GM12878 (cell line): ENCODE measurements at regions not wholly inside any gene's neighbourhood (a gene's known extent, or its start where the extent isn't known, plus 50 kb on each side); places are given as distances from the start of the nearest gene placed in this dataset.

Experiments
- ATAC-seq: fragments of 200-7000 bp; cut with Tn5 transposase; 3 replicates; pipeline ENCODE4 v1.9.1; 2020; ENCODE audit warnings: mild to moderate bottlenecking, moderate library complexity
- BruUV-seq: library from RNA; stranded (reverse); fragments of 400-500 nt; replicated peaks from 2 replicates; lab custom pipeline; 2021; lab: Mats Ljungman, UMichigan
- CTCF ChIA-PET: fragments of 300-600 bp; sonication (Branson Sonifier 250); formaldehyde crosslinking; extraction: SDS; loops from one replicate; lab custom pipeline; 2021; ENCODE audit warnings: inconsistent platforms; lab: Yijun Ruan, JAX
- POLR2A ChIA-PET: fragments of 350-600 bp; formaldehyde crosslinking; extraction: SDS; loops from one replicate; lab custom pipeline; 2021; ENCODE audit warnings: inconsistent platforms; lab: Charles Lee
- RAD21 ChIA-PET: fragments of 300-600 bp; sonication (Branson Sonifier 250); formaldehyde crosslinking; loops from one replicate; lab custom pipeline; 2023; ENCODE audit warnings: antibody characterized with exemption; ENCODE audit not compliant: unreplicated experiment; lab: Charles Lee
- SMC1A ChIA-PET: fragments of 300-600 bp; sonication (Branson Sonifier 250); formaldehyde crosslinking; loops from one replicate; lab custom pipeline; 2023; ENCODE audit not compliant: unreplicated experiment, uncharacterized antibody; lab: Charles Lee
- DNase-seq: peaks from one replicate; pipeline ENCODE4 v3.0.0-alpha.2; 2011; ENCODE audit warnings: low read depth, low spot score
- FAIRE-seq: peaks from 3 replicates; lab custom pipeline; 2011; peaks lifted over from hg19 to GRCh38; lab: Jason Lieb, UNC
- H2AFZ ChIP-seq: 2 replicates; pipeline ENCODE4 v1.6.0; 2011; ENCODE audit warnings: low read depth, low read length, control low read depth; ENCODE audit not compliant: control insufficient read depth
- H3K27ac ChIP-seq: 2 replicates; pipeline ENCODE4 v1.5.1; 2011; ENCODE audit warnings: control low read depth; ENCODE audit not compliant: control insufficient read depth, insufficient read depth
- H3K27me3 ChIP-seq, 2 experiments: replicated peaks in 1 of 2; 2 replicates each; pipeline versions ENCODE4 v1.6.0 to v1.6.1; 2011; ENCODE audit warnings: low read length in 1 of 2; ENCODE audit not compliant: control insufficient read depth in 2 of 2, insufficient read depth in 2 of 2
- H3K36me3 ChIP-seq, 2 experiments: 2 replicates each; pipeline ENCODE4 v1.5.1; 2011; ENCODE audit warnings: low read length in 1 of 2; ENCODE audit not compliant: control insufficient read depth in 2 of 2, insufficient read depth in 2 of 2
- H3K4me1 ChIP-seq: 2 replicates; pipeline ENCODE4 v1.6.1; 2011; ENCODE audit warnings: mild to moderate bottlenecking, low read length, moderate library complexity, mixed read lengths; ENCODE audit not compliant: control insufficient read depth, insufficient read depth
- H3K4me2 ChIP-seq: 2 replicates; pipeline ENCODE4 v1.6.0; 2011; ENCODE audit warnings: control low read depth; ENCODE audit not compliant: control insufficient read depth, insufficient read depth
- H3K4me3 ChIP-seq: fragments of 200-600 bp; sonication (generic); 2 replicates; pipeline ENCODE4 v1.5.1; 2016
- H3K79me2 ChIP-seq: 2 replicates; pipeline ENCODE4 v1.6.0; 2011; ENCODE audit warnings: low read length; ENCODE audit not compliant: control insufficient read depth, insufficient read depth
- H3K9ac ChIP-seq: 2 replicates; pipeline ENCODE4 v1.8.0; 2011; ENCODE audit warnings: low read length, control low read depth, mixed read lengths; ENCODE audit not compliant: control insufficient read depth, insufficient read depth
- H3K9me3 ChIP-seq: replicated peaks from 3 replicates; pipeline ENCODE4 v1.5.1; 2011; ENCODE audit warnings: mild to moderate bottlenecking, low read length; ENCODE audit not compliant: control insufficient read depth, insufficient read depth
- H4K20me1 ChIP-seq: 2 replicates; pipeline ENCODE4 v1.6.0; 2011; ENCODE audit not compliant: control insufficient read depth, insufficient read depth
- ATF7 ChIP-seq: fragments of 450-650 bp; IDR thresholded peaks from 2 replicates; pipeline ENCODE4 v1.6.1; 2016; ENCODE audit warnings: low read depth, mild to moderate bottlenecking
- CBX5 ChIP-seq: sonication (generic); IDR thresholded peaks from 2 replicates; pipeline ENCODE4 v1.6.1; 2016; ENCODE audit warnings: low read depth, moderate library complexity, mild to moderate bottlenecking, inconsistent platforms
- CREB1 ChIP-seq: IDR thresholded peaks from 2 replicates; pipeline ENCODE4 v1.6.1; 2012; ENCODE audit warnings: low read depth, mild to moderate bottlenecking, inconsistent platforms
- CREM ChIP-seq: IDR thresholded peaks from 2 replicates; pipeline ENCODE4 v1.6.1; 2014; ENCODE audit warnings: antibody characterized with exemption, low read depth
- EP300 ChIP-seq, 2 experiments: fragments of 150-350 bp in 1 of 2; IDR thresholded peaks; 2 replicates each; pipeline ENCODE4 v1.6.1; 2011 to 2012; ENCODE audit warnings: low read depth in 2 of 2, low read length in 2 of 2, borderline replicate concordance in 1 of 2, improper control_type of control experiment in 1 of 2, inconsistent platforms in 1 of 2; ENCODE audit not compliant: control insufficient read depth in 1 of 2
- FOXM1 ChIP-seq: IDR thresholded peaks from 2 replicates; pipeline ENCODE4 v1.6.1; 2012; ENCODE audit warnings: low read depth, mild to moderate bottlenecking, inconsistent platforms, low read length, moderate library complexity
- IKZF2 ChIP-seq, 2 experiments: fragments of 450-650 bp; IDR thresholded peaks; 2 replicates each; pipeline ENCODE4 v1.6.1; 2017; ENCODE audit warnings: mild to moderate bottlenecking in 2 of 2, moderate library complexity in 2 of 2
- JUNB ChIP-seq: IDR thresholded peaks from 2 replicates; pipeline ENCODE4 v1.6.1; 2016; ENCODE audit warnings: antibody characterized with exemption, mild to moderate bottlenecking
- MEF2B ChIP-seq: fragments of 450-650 bp; IDR thresholded peaks from 2 replicates; pipeline ENCODE4 v1.6.1; 2018; ENCODE audit warnings: mild to moderate bottlenecking, moderate library complexity; ENCODE audit not compliant: partially characterized antibody, poor library complexity, severe bottlenecking
- MTA3 ChIP-seq: IDR thresholded peaks from 2 replicates; pipeline ENCODE4 v1.6.1; 2012; ENCODE audit warnings: low read length, inconsistent platforms, borderline replicate concordance
- NFYB ChIP-seq: IDR thresholded peaks from 2 replicates; pipeline ENCODE4 v1.6.1; 2011; ENCODE audit warnings: low read depth, mild to moderate bottlenecking, low read length, improper control_type of control experiment, moderate library complexity; ENCODE audit not compliant: insufficient read depth
- NRF1 ChIP-seq: conservative IDR thresholded peaks from 2 replicates; pipeline ENCODE4 v1.6.1; 2011; ENCODE audit warnings: mild to moderate bottlenecking, low read depth, low read length, improper control_type of control experiment
- PBX3 ChIP-seq: IDR thresholded peaks from 2 replicates; pipeline ENCODE4 v1.6.1; 2011; ENCODE audit warnings: mild to moderate bottlenecking, low read depth, low read length, moderate library complexity; ENCODE audit not compliant: insufficient replicate concordance
- RB1 ChIP-seq: fragments of 450-650 bp; formaldehyde crosslinking; IDR thresholded peaks from 2 replicates; pipeline ENCODE4 v1.6.1; 2017; ENCODE audit warnings: mild to moderate bottlenecking, borderline replicate concordance
- RELA ChIP-seq: fragments of 450-650 bp; IDR thresholded peaks from 2 replicates; pipeline ENCODE4 v1.8.0; 2014; ENCODE audit warnings: borderline replicate concordance; ENCODE audit not compliant: partially characterized antibody
- SKIL ChIP-seq: fragments of 450-650 bp; IDR thresholded peaks from 2 replicates; pipeline ENCODE4 v1.6.1; 2017; ENCODE audit warnings: mild to moderate bottlenecking, low read depth, inconsistent platforms; ENCODE audit not compliant: poor library complexity, severe bottlenecking
- SMARCA5 ChIP-seq: fragments of 450-650 bp; IDR thresholded peaks from 2 replicates; pipeline ENCODE4 v1.6.1; 2017; ENCODE audit warnings: mild to moderate bottlenecking
- SPI1 ChIP-seq: IDR thresholded peaks from 2 replicates; pipeline ENCODE4 v1.6.1; 2011; ENCODE audit warnings: low read depth, mild to moderate bottlenecking, low read length, moderate library complexity, borderline replicate concordance; ENCODE audit not compliant: insufficient read depth
- TCF7 ChIP-seq: IDR thresholded peaks from 2 replicates; pipeline ENCODE4 v1.6.1; 2014; ENCODE audit warnings: antibody characterized with exemption, borderline replicate concordance
- ZNF384 ChIP-seq: IDR thresholded peaks from 2 replicates; pipeline ENCODE4 v1.6.1; 2012; ENCODE audit warnings: low read depth, mild to moderate bottlenecking, low read length, improper control_type of control experiment, borderline replicate concordance
- WGBS: methylation state at CpG from one replicate; pipeline ENCODE4 v1.1.6; 2016; ENCODE audit warnings: low lambda C conversion rate; ENCODE audit not compliant: insufficient replicate concordance, insufficient coverage; ENCODE audit errors: missing lambda C conversion rate; 5-methylcytosine and 5-hydroxymethylcytosine counted together
- in situ Hi-C: fragments of 300-500 bp; cut with MboI; formaldehyde crosslinking; loops from 9 replicates; pipeline ENCODE4 v1.14.3; 2018; ENCODE audit warnings: mixed read lengths
- intact Hi-C: fragments of 100-400 bp; cut with micrococcal nuclease; formaldehyde crosslinking; loops from one replicate; pipeline ENCODE4 v1.14.2; 2022; ENCODE audit not compliant: unreplicated experiment

GRCh38 chr10:4131407-4132215 is 346.6 kb upstream of the KLF6 start:
- Histone ChIP-seq H3K79me2 (no peaks in the 10 kb centered on the region), H3K9me3 (peaks cover 2% of the 10 kb centered on the region; the same call in 1 of the 3 replicates), H3K4me2 (peak overlapping the region; percentile 61), H3K27me3 (no peaks in the 10 kb centered on the region; a peak in 1 of 4 replicates), H3K36me3 (no peaks in the 10 kb centered on the region), H3K9ac (no peak overlapping the region), H4K20me1 (no peaks in the 10 kb centered on the region), H3K4me1 (peaks cover 38% of the 10 kb centered on the region), H2AFZ (no peak overlapping the region), H3K27ac (no peak overlapping the region; the same call in 1 of the 2 replicates), H3K4me3 (0 out of 2 replicates have a peak overlapping the region, but pooled peaks have one; percentile 19)
- intact Hi-C loops, result loop anchor here (5.0 to 10.0 kb wide), 2 partner anchors 254 to 347 kb away; partner anchors contain the start of gene KLF6
- ChIA-PET RAD21 (interaction anchor here (1.4 kb wide), 1 partner anchor 13 kb away, joined by 3 read pairs; no protein-coding TSS in a partner anchor), SMC1A (interaction anchor here (1.0 to 1.1 kb wide), 2 partner anchors 14 to 257 kb away, joined by 3 read pairs; no protein-coding TSS in a partner anchor), POLR2A (interaction anchor here (0.7 kb wide), 1 partner anchor 134 kb away, joined by 5 read pairs; no protein-coding TSS in a partner anchor), CTCF (interaction anchor here (0.7 kb wide), 1 partner anchor 83 kb away, joined by 3 read pairs; no protein-coding TSS in a partner anchor)
- in situ Hi-C loops, result no loop called here
- FAIRE-seq, result peak; percentile 66
- peak; percentile 66 for DNase-seq
- no TSS peak for BruUV-seq
- peak; percentile 85 for ATAC-seq
- WGBS, result 14% methylated on average over 5 of the region's 5 CpGs
- TF ChIP-seq CREM (peak; percentile 70; the same call in 1 of the 2 replicates), NRF1 (no peak), RELA (no peak), CBX5 (peak; percentile 86; the same call in 1 of the 2 replicates), FOXM1 (peak; percentile 95), IKZF2 (IDR thresholded peaks at IDR 0.05) (peak; percentile 82 to 84), SKIL (peak; percentile 41), ATF7 (peak; percentile 73), ZNF384 (peak; percentile 87), SPI1 (peak; percentile 43; the same call in 1 of the 2 replicates), JUNB (peak; percentile 99), RB1 (no peak), SMARCA5 (no peak), CREB1 (peak; percentile 52; the same call in 1 of the 2 replicates), TCF7 (peak; percentile 81; the same call in 1 of the 2 replicates), EP300 (IDR thresholded peaks at IDR 0.05; ENCODE audit: borderline replicate concordance in 1 of 2, control insufficient read depth in 1 of 2, low read depth in 2 of 2, low read length in 2 of 2) (peak; percentile 10 to 18; a peak in 1 of 4 replicates), PBX3 (no peak), NFYB (no peak), MTA3 (peak; percentile 95), MEF2B (peak; percentile 56)
